K562 (cell line): ENCODE measurements at regions not wholly inside any gene's neighbourhood (a gene's known extent, or its start where the extent isn't known, plus 50 kb on each side); places are given as distances from the start of the nearest gene placed in this dataset.

ENCODE experiments used
- BHLHE40 ChIP-seq: IDR thresholded peaks from 2 replicates; pipeline ENCODE4 v1.6.1; 2011; ENCODE audit warnings: low read length, improper control_type of control experiment
- EWSR1 ChIP-seq: fragments of 450-650 bp; IDR thresholded peaks from 2 replicates; pipeline ENCODE4 v1.6.1; 2018; ENCODE audit warnings: borderline replicate concordance, mild to moderate bottlenecking, low read depth, moderate library complexity; ENCODE audit not compliant: partially characterized antibody
- FOXA3 ChIP-seq, 2 experiments: fragments of 450-650 bp in 1 of 2; sonication (generic) in 1 of 2; formaldehyde crosslinking; IDR thresholded peaks in 1 of 2; conservative IDR thresholded peaks in 1 of 2; 2 replicates each; pipeline versions ENCODE4 v1.4.0 to v1.8.0; 2020 to 2022; ENCODE audit warnings: mild to moderate bottlenecking in 2 of 2, missing genetic modification reagents in 1 of 2
- GABPB2 ChIP-seq: fragments of 250-450 bp; sonication (Bioruptor Pico); conservative IDR thresholded peaks from 2 replicates; pipeline ENCODE4 v1.5.1; 2021; ENCODE audit warnings: mild to moderate bottlenecking
- GATA2 ChIP-seq: sonication (generic); formaldehyde crosslinking; IDR thresholded peaks from 2 replicates; pipeline ENCODE4 v1.4.0; 2020; ENCODE audit warnings: mild to moderate bottlenecking, missing genetic modification reagents
- GATAD2A ChIP-seq: fragments of 450-650 bp; IDR thresholded peaks from 2 replicates; pipeline ENCODE4 v1.6.1; 2017
- JUNB ChIP-seq: fragments of 450-650 bp; formaldehyde crosslinking; conservative IDR thresholded peaks from 2 replicates; pipeline ENCODE4 v1.4.0; 2020; ENCODE audit warnings: mild to moderate bottlenecking
- KAT7 ChIP-seq: sonication (generic); formaldehyde crosslinking; IDR thresholded peaks from 2 replicates; pipeline ENCODE4 v1.8.0; 2022; ENCODE audit warnings: missing genetic modification reagents, mild to moderate bottlenecking, borderline replicate concordance
- KAT8 ChIP-seq: fragments of 450-650 bp; IDR thresholded peaks from 2 replicates; pipeline ENCODE4 v1.6.1; 2016; ENCODE audit warnings: low read depth, mild to moderate bottlenecking
- KDM4B ChIP-seq, 2 experiments: fragments of 450-650 bp in 1 of 2; sonication (generic) in 1 of 2; IDR thresholded peaks; 2 replicates each; pipeline ENCODE4 v1.6.1; 2016 to 2017; ENCODE audit warnings: borderline replicate concordance in 2 of 2, antibody characterized with exemption in 1 of 2, low read depth in 1 of 2, mild to moderate bottlenecking in 1 of 2
- L3MBTL2 ChIP-seq: fragments of 450-650 bp; IDR thresholded peaks from 2 replicates; pipeline ENCODE4 v1.6.1; 2016; ENCODE audit warnings: mild to moderate bottlenecking, moderate library complexity
- MAFK ChIP-seq: IDR thresholded peaks from 2 replicates; pipeline ENCODE4 v1.6.1; 2011; ENCODE audit warnings: low read length, improper control_type of control experiment
- MIER1 ChIP-seq: fragments of 450-650 bp; IDR thresholded peaks from 2 replicates; pipeline ENCODE4 v1.6.1; 2016; ENCODE audit warnings: antibody characterized with exemption, mild to moderate bottlenecking, low read depth
- MTF1 ChIP-seq: fragments of 250-450 bp; sonication (Bioruptor Pico); IDR thresholded peaks from 2 replicates; pipeline ENCODE4 v1.9.0; 2021; ENCODE audit warnings: moderate library complexity, mild to moderate bottlenecking, inconsistent platforms, borderline replicate concordance
- NFE2 ChIP-seq: IDR thresholded peaks from 2 replicates; pipeline ENCODE4 v1.6.1; 2014; ENCODE audit warnings: antibody characterized with exemption, low read depth
- POLR2AphosphoS2 ChIP-seq: IDR thresholded peaks from 2 replicates; pipeline ENCODE4 v1.6.1; 2012; ENCODE audit warnings: low read length, improper control_type of control experiment
- RBBP5 ChIP-seq: fragments of 200-600 bp; sonication (generic); IDR thresholded peaks from 2 replicates; pipeline ENCODE4 v1.6.1; 2012; ENCODE audit warnings: borderline replicate concordance, mild to moderate bottlenecking, low read length, control low read depth, inconsistent platforms; ENCODE audit not compliant: insufficient read depth, poor library complexity, severe bottlenecking
- SMAD4 ChIP-seq: fragments of 250-450 bp; sonication (Bioruptor Pico); conservative IDR thresholded peaks from 2 replicates; pipeline ENCODE4 v1.8.0; 2021; ENCODE audit warnings: inconsistent platforms, mild to moderate bottlenecking, moderate library complexity
- SREBF1 ChIP-seq: fragments of 150-350 bp; IDR thresholded peaks from 2 replicates; pipeline ENCODE4 v1.6.1; 2014; ENCODE audit warnings: antibody characterized with exemption, low read depth, low read length, borderline replicate concordance
- SUPT5H ChIP-seq: fragments of 450-650 bp; IDR thresholded peaks from 2 replicates; pipeline ENCODE4 v1.6.1; 2016
- TCF7L2 ChIP-seq: fragments of 150-350 bp; IDR thresholded peaks from 2 replicates; pipeline ENCODE4 v1.6.1; 2016; ENCODE audit warnings: low read depth, mild to moderate bottlenecking, low read length, moderate library complexity
- TSC22D4 ChIP-seq: fragments of 450-650 bp; IDR thresholded peaks from 2 replicates; pipeline ENCODE4 v1.6.1; 2016; ENCODE audit warnings: missing genetic modification characterization, missing biosample characterization, control low read depth
- ZFP1 ChIP-seq: fragments of 450-650 bp; formaldehyde crosslinking; IDR thresholded peaks from 2 replicates; pipeline ENCODE4 v1.4.0; 2020; ENCODE audit warnings: mild to moderate bottlenecking, mixed read lengths
- ZKSCAN1 ChIP-seq: fragments of 150-350 bp; IDR thresholded peaks from 2 replicates; pipeline ENCODE4 v1.6.1; 2016; ENCODE audit warnings: low read depth, low read length
- ZNF583 ChIP-seq: fragments of 250-450 bp; sonication (Bioruptor Pico); IDR thresholded peaks from 2 replicates; pipeline ENCODE4 v1.4.0; 2020
- TF ChIP-seq, protein P1 (sequence below): fragments of 200-800 bp; sonication (Bioruptor generic); IDR thresholded peaks from 2 replicates; pipeline ENCODE4 v1.6.1; 2017; ENCODE audit warnings: missing genetic modification characterization, missing compliant biosample characterization
- TF ChIP-seq, protein P2 (sequence below): fragments of 250-450 bp; sonication (Bioruptor Pico); IDR thresholded peaks from 2 replicates; pipeline ENCODE4 v1.4.0; 2020; ENCODE audit warnings: borderline replicate concordance
- TF ChIP-seq, protein P3 (sequence below): IDR thresholded peaks from 2 replicates; pipeline ENCODE4 v1.6.1; 2014; ENCODE audit warnings: antibody characterized with exemption

DNA sequence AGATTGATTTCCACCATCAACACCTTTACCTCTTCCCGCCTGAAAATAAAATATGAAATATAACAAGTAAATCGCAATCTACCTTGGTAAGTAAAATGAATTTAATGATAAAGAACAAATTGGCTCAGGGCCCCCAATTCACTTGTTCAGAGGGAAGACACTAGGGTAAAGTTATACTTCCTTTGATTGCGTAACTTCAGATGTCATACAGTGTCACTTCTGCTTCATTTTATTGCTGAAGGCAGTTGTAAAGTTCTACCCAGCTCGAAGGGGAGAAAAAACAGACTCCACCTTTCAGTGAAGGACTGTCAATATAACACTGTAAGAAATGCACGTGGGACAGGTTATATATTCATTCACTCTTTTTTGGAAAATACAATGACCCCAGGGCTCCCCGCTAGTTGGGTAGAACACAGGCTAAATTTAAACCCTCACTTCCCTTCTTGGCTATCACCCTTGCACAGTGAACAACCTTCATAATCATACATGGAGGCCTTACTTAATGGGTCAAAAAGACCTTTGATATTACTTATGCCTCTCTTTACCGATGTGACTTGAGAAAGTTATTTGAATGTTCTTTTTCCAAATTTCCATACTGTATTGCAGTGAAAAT, 848.8 kb downstream of the MAT2B start (continued):
- TF ChIP-seq, protein P1, sequence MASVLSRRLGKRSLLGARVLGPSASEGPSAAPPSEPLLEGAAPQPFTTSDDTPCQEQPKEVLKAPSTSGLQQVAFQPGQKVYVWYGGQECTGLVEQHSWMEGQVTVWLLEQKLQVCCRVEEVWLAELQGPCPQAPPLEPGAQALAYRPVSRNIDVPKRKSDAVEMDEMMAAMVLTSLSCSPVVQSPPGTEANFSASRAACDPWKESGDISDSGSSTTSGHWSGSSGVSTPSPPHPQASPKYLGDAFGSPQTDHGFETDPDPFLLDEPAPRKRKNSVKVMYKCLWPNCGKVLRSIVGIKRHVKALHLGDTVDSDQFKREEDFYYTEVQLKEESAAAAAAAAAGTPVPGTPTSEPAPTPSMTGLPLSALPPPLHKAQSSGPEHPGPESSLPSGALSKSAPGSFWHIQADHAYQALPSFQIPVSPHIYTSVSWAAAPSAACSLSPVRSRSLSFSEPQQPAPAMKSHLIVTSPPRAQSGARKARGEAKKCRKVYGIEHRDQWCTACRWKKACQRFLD (CRISPR knock-in tag) = peak; percentile 52; the same call in 1 of the 2 replicates
- TF ChIP-seq TSC22D4 (tag) (no peak), GATAD2A (0 out of 2 replicates have a peak, but pooled peaks have one; percentile 22), BHLHE40 (no peak), FOXA3 (CRISPR knock-in tag; conservative IDR thresholded peaks at IDR 0.05 in 1 of 2, IDR thresholded peaks at IDR 0.05 in 1 of 2) (no peak), L3MBTL2 (peak; percentile 56), SMAD4 (CRISPR knock-in tag) (no peak), ZFP1 (no peak), KAT8 (no peak), KAT7 (CRISPR knock-in tag) (no peak), NFE2 (no peak), MIER1 (no peak), GATA2 (CRISPR knock-in tag) (no peak), ZKSCAN1 (no peak), ZNF583 (no peak), GABPB2 (CRISPR knock-in tag) (no peak), JUNB (CRISPR knock-in tag) (no peak), EWSR1 (no peak), POLR2AphosphoS2 (no peak), MTF1 (CRISPR knock-in tag) (no peak), SUPT5H (no peak), KDM4B (IDR thresholded peaks at IDR 0.05; ENCODE audit: borderline replicate concordance in 2 of 2, low read depth in 1 of 2) (no peak), SREBF1 (no peak), RBBP5 (no peak), TCF7L2 (no peak), MAFK (no peak)
- TF ChIP-seq, protein P2, sequence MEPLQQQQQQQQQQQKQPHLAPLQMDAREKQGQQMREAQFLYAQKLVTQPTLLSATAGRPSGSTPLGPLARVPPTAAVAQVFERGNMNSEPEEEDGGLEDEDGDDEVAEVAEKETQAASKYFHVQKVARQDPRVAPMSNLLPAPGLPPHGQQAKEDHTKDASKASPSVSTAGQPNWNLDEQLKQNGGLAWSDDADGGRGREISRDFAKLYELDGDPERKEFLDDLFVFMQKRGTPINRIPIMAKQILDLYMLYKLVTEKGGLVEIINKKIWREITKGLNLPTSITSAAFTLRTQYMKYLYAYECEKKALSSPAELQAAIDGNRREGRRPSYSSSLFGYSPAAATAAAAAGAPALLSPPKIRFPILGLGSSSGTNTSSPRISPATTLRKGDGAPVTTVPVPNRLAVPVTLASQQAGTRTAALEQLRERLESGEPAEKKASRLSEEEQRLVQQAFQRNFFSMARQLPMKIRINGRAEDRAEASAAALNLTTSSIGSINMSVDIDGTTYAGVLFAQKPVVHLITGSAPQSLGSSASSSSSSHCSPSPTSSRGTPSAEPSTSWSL = no peak
- TF ChIP-seq, protein P3, sequence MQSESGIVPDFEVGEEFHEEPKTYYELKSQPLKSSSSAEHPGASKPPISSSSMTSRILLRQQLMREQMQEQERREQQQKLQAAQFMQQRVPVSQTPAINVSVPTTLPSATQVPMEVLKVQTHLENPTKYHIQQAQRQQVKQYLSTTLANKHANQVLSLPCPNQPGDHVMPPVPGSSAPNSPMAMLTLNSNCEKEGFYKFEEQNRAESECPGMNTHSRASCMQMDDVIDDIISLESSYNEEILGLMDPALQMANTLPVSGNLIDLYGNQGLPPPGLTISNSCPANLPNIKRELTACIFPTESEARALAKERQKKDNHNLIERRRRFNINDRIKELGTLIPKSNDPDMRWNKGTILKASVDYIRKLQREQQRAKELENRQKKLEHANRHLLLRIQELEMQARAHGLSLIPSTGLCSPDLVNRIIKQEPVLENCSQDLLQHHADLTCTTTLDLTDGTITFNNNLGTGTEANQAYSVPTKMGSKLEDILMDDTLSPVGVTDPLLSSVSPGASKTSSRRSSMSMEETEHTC = no peak
